Stimulated activated naive CD8-positive, alpha-beta T cell treated with anti-CD3 and anti-CD28 coated beads, Interleukin-15, Interleukin-2, amounts not matched to agents 100 ng/mL and 50 ng/mL, for 24 hours (primary cell): ENCODE measurements at regions not wholly inside any gene's neighbourhood (a gene's known extent, or its start where the extent isn't known, plus 50 kb on each side); places are given as distances from the start of the nearest gene placed in this dataset.
"Not testable (repeated sequence)": the region's sequence is repeated elsewhere in the genome, so short reads cannot be mapped to it uniquely, and the experiment has no call there.

ENCODE experiments used
- H3K27ac Mint-ChIP-seq: one replicate; pipeline ENCODE4 v1.8.0; 2021; ENCODE audit warnings: mild to moderate bottlenecking, mixed read lengths
- H3K27me3 Mint-ChIP-seq: one replicate; pipeline ENCODE4 v1.8.0; 2021; ENCODE audit warnings: mixed read lengths
- H3K36me3 Mint-ChIP-seq: one replicate; pipeline ENCODE4 v1.8.0; 2021; ENCODE audit warnings: low read depth, mixed read lengths
- H3K4me1 Mint-ChIP-seq: one replicate; pipeline ENCODE4 v1.8.0; 2021; ENCODE audit warnings: low read depth, mixed read lengths
- H3K4me3 Mint-ChIP-seq: one replicate; pipeline ENCODE4 v1.8.0; 2021; ENCODE audit warnings: mild to moderate bottlenecking, mixed read lengths
- H3K9me3 Mint-ChIP-seq: one replicate; pipeline ENCODE4 v1.8.0; 2021; ENCODE audit warnings: mixed read lengths

DNA sequence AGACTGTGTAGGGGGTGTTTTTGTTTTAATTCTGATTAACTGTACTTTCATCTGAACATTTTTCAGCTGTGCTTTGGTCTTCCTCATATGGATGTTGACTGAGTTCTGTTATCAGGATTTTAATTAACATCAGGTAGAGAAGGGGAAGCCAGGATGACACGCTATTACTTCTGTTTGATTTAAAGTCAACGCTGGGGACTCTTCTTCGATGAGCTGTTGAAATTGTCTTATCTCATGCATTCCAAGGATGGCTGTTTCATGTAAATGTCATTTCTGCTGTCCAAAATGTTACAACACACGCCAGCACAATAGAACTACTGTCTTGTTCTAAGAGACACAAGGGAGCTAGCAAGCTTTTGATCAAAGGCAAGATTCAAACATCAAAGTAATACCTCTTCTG is 263.3 kb upstream of the CDH5 start:
- Mint-ChIP-seq H3K4me1 (no peaks in the 10 kb centered on the region), H3K9me3 (no peaks in the 10 kb centered on the region), H3K27ac (no peak overlapping the region), H3K4me3 (no peak overlapping the region), H3K27me3 (peaks cover 10% of the 10 kb centered on the region), H3K36me3 (no peaks in the 10 kb centered on the region)

DNA sequence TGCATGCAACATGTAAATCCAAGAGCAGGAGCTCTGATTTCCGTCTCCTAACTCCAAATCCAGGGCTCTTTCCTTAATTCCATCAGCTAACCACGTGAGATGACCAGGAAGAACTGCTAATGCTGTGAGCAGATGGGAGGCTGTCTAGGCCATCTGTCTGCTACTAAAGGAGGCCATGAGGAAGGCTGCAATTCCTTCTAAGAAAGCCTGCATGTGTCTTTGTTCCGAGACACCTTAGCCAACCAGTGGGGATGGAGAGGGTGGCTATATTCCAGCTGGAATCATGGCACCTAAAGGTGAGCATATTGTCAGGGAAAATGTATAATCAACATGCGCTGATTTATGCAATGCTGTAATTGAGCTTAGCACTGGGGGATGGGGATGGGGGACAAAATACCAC is 267.2 kb upstream of the CDH5 start:
- H3K4me3 Mint-ChIP-seq, result no peak overlapping the region
- no peaks in the 10 kb centered on the region for H3K4me1 Mint-ChIP-seq
- H3K27ac Mint-ChIP-seq, result no peak overlapping the region
- H3K9me3 Mint-ChIP-seq, result no peaks in the 10 kb centered on the region
- H3K36me3 Mint-ChIP-seq, result no peaks in the 10 kb centered on the region
- peaks cover 15% of the 10 kb centered on the region for H3K27me3 Mint-ChIP-seq

DNA sequence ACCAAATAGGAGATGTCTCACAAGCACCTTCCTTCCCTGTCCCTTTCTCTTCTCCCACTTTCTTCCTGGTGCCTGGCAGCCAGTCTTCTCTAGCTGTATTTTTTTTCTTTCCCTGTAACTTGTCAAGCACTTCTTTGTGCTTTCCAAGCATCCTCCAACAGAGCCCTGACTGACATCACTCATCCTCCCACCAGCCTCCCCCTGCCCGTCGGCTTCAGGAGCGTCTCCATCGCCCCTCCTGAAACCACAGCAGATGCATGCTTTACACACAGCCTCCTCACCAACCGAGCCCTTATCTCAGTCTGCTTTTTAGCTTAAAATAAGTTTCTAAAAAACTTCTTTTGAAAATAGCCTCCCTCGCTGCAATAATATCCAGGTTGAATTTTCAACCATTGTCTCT is 268.7 kb upstream of the CDH5 start:
- no peaks in the 10 kb centered on the region for H3K36me3 Mint-ChIP-seq
- no peak overlapping the region for H3K4me3 Mint-ChIP-seq
- H3K9me3 Mint-ChIP-seq, result no peaks in the 10 kb centered on the region
- H3K4me1 Mint-ChIP-seq, result no peaks in the 10 kb centered on the region
- H3K27me3 Mint-ChIP-seq, result peaks cover 15% of the 10 kb centered on the region
- H3K27ac Mint-ChIP-seq, result no peak overlapping the region

DNA sequence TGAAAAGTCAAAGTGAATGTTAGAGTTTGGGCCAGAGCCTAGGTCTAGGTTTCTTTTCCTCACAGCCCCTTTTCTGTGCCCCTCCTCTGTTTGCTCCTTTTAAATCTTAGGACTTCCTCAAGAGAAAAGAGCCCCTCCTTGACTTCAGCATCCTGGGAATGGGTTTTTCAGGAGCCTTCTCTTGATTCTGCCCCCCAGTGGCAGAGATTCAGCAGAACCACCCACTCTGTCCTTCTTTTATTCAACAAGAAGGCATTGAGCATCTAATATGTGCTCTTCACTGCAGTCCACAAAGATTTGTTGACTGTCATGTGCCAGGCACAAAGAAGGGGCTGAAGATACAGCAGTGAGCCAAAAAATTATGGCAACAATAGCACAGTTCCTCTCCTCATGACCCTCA is 270.8 kb upstream of the CDH5 start:
- no peaks in the 10 kb centered on the region for H3K36me3 Mint-ChIP-seq
- H3K27me3 Mint-ChIP-seq, result peaks cover 15% of the 10 kb centered on the region
- no peak overlapping the region for H3K27ac Mint-ChIP-seq
- no peaks in the 10 kb centered on the region for H3K4me1 Mint-ChIP-seq
- H3K4me3 Mint-ChIP-seq, result no peak overlapping the region
- H3K9me3 Mint-ChIP-seq, result no peaks in the 10 kb centered on the region

DNA sequence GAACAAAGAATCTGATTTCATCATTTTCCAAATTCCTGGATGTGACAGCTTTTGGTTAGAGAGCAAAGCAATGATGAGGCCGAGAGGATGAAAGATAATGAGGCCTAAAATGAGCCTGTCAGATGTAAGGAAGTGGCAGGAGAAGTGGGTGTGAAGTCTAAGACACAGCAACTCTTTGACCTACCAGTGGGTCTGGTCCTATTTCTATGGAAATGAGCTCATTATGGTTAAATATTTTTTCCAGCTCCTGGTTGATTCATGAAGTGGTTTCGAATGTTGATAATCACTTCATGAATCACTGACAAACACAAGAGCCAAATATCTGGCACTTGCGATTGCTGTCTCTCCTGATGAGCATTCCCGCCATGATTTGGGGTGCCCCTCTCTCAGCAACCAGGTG is 273.3 kb upstream of the CDH5 start:
- Mint-ChIP-seq H3K4me1 (no peaks in the 10 kb centered on the region), H3K27me3 (peaks cover 9% of the 10 kb centered on the region), H3K27ac (no peak overlapping the region), H3K9me3 (no peaks in the 10 kb centered on the region), H3K36me3 (no peaks in the 10 kb centered on the region), H3K4me3 (no peak overlapping the region)

DNA sequence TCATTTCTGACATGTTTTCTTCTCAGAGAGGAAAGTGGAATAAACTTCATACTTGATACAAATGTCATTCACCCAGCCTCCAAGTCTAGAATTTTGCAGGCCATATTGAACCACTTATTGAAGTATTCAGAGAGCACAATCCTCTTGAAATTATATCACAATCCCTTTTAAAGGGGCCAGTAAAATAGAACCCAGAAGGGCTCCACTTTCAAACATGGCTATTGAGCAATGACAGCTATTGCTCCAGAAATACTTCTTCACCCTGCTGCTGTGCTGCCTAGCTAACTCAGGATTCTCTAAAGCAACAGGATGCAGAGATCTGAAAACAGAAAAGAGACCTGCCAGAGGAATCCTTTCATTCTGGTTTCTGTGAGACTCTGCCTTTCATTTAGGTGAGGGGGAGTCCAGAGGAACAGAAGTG is 275.0 kb upstream of the CDH5 start:
- H3K27ac Mint-ChIP-seq, result no peak overlapping the region
- H3K4me1 Mint-ChIP-seq, result no peaks in the 10 kb centered on the region
- H3K27me3 Mint-ChIP-seq, result no peaks in the 10 kb centered on the region
- H3K9me3 Mint-ChIP-seq, result no peaks in the 10 kb centered on the region
- H3K36me3 Mint-ChIP-seq, result no peaks in the 10 kb centered on the region
- no peak overlapping the region for H3K4me3 Mint-ChIP-seq

DNA sequence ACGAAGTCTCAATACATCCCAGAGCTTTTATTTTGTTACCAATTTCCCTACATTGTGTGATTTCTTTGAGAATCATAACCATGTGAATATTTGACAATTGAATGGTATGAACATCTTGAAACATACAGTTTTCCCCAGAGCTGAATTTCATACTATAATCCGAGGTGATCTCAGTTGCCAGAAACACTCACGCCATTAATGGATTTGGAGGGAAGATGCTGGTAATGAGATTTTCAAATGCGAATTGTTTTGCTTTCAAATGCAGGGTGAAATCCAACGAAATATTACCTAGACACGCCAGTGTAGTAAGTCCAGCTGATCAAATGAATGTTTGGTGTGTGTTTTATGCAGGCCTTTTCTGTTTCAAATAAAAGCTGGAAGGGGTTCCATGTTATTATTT is 277.8 kb upstream of the CDH5 start:
- no peaks in the 10 kb centered on the region for H3K27me3 Mint-ChIP-seq
- no peak overlapping the region for H3K4me3 Mint-ChIP-seq
- no peaks in the 10 kb centered on the region for H3K4me1 Mint-ChIP-seq

DNA sequence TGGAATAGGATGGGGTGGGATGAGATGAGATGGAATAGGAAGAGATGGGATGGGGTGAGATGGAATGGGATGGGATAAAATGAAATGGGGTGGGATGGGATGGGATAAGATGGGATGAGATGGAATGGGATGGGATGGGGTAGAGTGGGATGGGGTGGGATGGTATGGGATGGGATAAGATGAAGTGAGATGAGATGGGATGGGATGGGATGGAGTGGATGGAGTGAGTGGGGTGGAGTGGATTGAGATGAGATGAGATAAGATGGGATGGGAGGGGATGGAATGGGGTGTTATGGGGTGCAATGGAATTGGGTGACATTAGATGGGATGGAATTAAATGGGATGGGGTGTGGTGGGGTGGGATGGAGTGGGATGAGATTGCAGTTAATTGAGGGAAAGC is 279.2 kb upstream of the CDH5 start:
- no peak overlapping the region for H3K27ac Mint-ChIP-seq
- no peaks in the 10 kb centered on the region for H3K27me3 Mint-ChIP-seq
- no peak overlapping the region for H3K4me3 Mint-ChIP-seq
- H3K36me3 Mint-ChIP-seq, result no peaks in the 10 kb centered on the region
- H3K4me1 Mint-ChIP-seq, result no peaks in the 10 kb centered on the region
- H3K9me3 Mint-ChIP-seq, result no peaks in the 10 kb centered on the region

More for the DNA sequence above, 277.8 kb upstream of the CDH5 start:
- H3K36me3 Mint-ChIP-seq, result no peaks in the 10 kb centered on the region
- no peaks in the 10 kb centered on the region for H3K9me3 Mint-ChIP-seq
- H3K27ac Mint-ChIP-seq, result no peak overlapping the region

DNA sequence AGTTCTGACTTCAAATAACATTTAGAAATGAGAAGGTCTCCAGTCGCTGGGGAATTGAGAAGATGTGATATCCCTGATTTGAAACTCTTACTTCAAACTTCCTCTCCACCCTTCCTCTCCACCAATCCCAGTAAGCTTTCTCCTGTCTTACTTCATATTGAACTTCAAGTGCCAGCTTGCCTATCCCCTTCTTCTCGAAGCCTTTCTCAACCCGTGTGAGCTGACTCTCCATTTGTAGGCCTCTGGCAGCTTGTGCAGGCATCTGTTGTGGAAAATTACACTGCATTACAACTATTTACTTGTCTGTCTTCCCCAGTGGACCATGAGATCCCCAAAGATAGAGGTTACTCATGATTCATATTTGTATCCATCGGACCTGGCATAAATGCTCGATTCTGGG is 280.8 kb upstream of the CDH5 start:
- Mint-ChIP-seq H3K27ac (no peak overlapping the region), H3K27me3 (no peaks in the 10 kb centered on the region), H3K36me3 (no peaks in the 10 kb centered on the region), H3K4me1 (no peaks in the 10 kb centered on the region), H3K9me3 (no peaks in the 10 kb centered on the region), H3K4me3 (no peak overlapping the region)

DNA sequence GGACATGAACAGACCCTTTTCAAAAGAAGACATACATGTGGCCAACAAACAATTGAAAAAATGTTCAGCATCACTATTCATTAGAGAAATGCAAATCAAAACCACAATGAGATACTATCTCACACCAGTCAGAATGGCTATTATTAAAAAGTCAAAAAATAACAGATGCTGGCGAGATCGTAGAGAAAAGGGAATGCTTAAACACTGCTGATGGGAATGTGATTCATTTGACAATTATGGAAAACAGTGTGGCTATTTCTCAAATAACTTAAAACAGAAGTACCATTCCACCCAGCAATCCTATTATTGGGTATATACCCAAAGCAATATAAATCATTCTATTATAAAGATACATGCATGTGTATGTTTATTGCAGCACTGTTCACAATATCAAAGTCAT is 281.8 kb upstream of the CDH5 start:
- not testable (repeated sequence) for H3K4me1 Mint-ChIP-seq, H3K27ac Mint-ChIP-seq, H3K27me3 Mint-ChIP-seq, H3K36me3 Mint-ChIP-seq, H3K9me3 Mint-ChIP-seq, H3K4me3 Mint-ChIP-seq

DNA sequence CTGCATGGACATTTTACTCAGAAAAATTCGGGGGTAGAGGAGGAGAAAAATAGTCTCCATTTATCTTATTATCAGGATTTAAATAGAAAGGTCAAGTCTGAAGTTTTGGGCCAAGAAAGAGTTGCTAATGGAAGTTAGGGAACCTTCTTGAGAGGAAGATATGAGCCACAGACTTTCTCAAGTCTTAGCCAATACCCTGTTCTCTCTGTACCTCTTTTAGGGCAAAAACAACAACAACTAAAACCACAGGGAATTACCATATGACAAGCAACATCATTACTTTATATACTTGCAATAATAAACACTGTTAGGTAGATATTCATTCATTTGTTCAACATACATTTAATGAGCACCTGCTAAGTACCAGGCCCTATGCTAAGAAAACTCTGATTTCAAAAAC is 282.2 kb upstream of the CDH5 start:
- Mint-ChIP-seq H3K36me3 (no peaks in the 10 kb centered on the region), H3K27ac (no peak overlapping the region), H3K4me1 (no peaks in the 10 kb centered on the region), H3K4me3 (no peak overlapping the region), H3K27me3 (no peaks in the 10 kb centered on the region), H3K9me3 (no peaks in the 10 kb centered on the region)

DNA sequence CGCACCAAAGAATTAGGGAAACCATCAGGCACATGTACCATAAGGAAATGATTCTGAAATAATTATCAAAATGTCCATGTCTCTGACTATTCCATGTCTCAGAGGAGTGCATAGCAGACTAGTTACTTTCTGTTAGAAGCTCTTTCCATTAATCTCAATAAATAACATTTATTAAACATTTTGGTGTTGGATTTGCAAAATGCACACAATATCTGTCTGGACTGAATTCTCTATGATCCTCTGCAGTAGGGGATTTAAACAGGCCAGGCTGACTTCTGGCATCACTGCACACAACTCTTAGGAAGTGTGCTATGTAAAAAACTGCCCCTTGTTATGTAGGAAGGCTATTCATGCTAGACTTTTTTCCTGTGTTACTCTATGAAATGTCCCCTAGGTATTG is 283.3 kb upstream of the CDH5 start:
- H3K27me3 Mint-ChIP-seq, result no peaks in the 10 kb centered on the region
- no peak overlapping the region for H3K4me3 Mint-ChIP-seq
- no peaks in the 10 kb centered on the region for H3K4me1 Mint-ChIP-seq
- no peak overlapping the region for H3K27ac Mint-ChIP-seq
- H3K36me3 Mint-ChIP-seq, result no peaks in the 10 kb centered on the region
- H3K9me3 Mint-ChIP-seq, result no peaks in the 10 kb centered on the region

DNA sequence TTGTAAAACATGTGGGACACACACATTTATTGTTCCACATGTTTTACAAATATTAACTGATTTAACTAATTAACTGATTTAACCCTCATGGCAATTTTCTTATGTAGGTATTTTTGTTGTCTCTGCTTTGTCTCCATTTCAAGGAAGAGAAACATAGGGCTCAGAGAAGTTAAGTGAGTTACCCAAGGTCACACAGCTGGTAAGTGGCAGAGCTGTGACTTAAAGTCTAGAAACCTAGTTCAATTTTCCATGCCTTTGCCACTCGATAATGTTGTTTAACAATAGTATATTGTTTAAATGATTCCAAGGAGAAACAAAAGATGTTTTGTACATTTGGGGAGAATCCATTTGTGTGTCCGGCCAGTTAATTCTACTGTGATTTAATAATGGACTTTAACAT is 284.1 kb upstream of the CDH5 start:
- no peak overlapping the region for H3K27ac Mint-ChIP-seq
- H3K36me3 Mint-ChIP-seq, result no peaks in the 10 kb centered on the region
- no peaks in the 10 kb centered on the region for H3K9me3 Mint-ChIP-seq
- H3K27me3 Mint-ChIP-seq, result no peaks in the 10 kb centered on the region
- H3K4me1 Mint-ChIP-seq, result no peaks in the 10 kb centered on the region
- no peak overlapping the region for H3K4me3 Mint-ChIP-seq

DNA sequence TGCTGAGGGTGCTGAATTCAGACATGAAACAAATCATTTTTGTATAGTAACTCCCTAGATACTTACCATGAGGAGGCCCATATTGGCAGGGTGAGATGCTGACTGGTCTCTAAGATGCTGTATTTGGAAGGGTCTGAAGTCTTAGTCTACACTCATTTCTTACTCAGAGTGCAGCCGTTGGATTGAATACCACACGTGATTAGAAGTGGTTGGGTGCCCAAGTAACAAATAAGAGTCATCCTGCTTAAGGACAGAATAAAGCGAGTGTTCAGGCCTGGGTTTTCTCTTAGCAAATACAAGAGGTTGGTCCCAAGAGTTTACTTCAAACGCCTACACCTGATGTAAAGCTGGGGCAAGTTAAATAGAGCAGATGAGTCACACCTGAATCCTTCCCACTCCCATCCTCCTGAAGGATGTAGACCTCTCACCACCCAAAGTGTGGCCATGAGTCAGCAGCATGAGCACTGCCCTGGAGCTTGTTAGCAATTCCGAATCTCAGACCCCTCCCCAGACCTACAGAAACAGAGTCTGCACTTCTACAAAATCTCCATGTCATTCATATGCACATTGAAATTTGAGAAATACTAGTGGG is 284.6 kb upstream of the CDH5 start:
- Mint-ChIP-seq H3K9me3 (no peaks in the 10 kb centered on the region), H3K27ac (no peak overlapping the region), H3K36me3 (no peaks in the 10 kb centered on the region), H3K4me1 (no peaks in the 10 kb centered on the region), H3K27me3 (no peaks in the 10 kb centered on the region), H3K4me3 (no peak overlapping the region)

DNA sequence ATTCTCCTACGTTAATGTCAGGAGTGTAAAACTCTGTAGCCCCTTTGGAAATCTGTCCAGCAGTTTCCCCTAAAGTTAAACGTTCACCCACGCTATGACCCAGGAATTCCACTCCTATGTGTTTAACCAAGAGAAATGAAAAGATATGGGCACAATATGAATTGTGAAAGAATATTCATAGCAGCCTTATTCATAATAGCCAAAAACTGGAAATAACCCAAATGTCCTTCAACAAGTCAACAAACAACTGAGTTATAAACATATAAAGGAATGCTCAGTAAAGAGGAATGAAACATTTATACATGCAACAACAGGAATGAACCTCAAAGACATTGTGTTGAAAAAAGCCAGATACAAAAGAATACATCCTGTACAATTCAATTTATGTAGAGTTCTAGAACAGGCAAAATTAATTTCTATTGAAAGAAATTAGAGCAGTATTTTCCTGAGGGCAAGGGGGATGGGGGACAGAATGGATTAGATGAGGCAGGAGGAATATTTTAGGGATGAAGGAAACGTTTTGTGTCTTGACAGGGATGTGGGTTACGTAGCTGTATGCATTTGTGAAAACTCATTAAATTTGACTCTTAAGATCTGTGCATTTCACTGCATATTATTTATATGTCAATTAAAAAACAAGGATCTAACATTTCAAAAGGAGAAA is 286.7 kb upstream of the CDH5 start:
- Mint-ChIP-seq H3K4me3 (no peak overlapping the region), H3K27me3 (peaks cover 4% of the 10 kb centered on the region), H3K36me3 (no peaks in the 10 kb centered on the region), H3K9me3 (no peaks in the 10 kb centered on the region), H3K27ac (no peak overlapping the region), H3K4me1 (no peaks in the 10 kb centered on the region)
